ENCODE measurements at regions not wholly inside any gene's neighbourhood (a gene's known extent, or its start where the extent isn't known, plus 50 kb on each side); places are given as distances from the start of the nearest gene placed in this dataset.

DNA sequence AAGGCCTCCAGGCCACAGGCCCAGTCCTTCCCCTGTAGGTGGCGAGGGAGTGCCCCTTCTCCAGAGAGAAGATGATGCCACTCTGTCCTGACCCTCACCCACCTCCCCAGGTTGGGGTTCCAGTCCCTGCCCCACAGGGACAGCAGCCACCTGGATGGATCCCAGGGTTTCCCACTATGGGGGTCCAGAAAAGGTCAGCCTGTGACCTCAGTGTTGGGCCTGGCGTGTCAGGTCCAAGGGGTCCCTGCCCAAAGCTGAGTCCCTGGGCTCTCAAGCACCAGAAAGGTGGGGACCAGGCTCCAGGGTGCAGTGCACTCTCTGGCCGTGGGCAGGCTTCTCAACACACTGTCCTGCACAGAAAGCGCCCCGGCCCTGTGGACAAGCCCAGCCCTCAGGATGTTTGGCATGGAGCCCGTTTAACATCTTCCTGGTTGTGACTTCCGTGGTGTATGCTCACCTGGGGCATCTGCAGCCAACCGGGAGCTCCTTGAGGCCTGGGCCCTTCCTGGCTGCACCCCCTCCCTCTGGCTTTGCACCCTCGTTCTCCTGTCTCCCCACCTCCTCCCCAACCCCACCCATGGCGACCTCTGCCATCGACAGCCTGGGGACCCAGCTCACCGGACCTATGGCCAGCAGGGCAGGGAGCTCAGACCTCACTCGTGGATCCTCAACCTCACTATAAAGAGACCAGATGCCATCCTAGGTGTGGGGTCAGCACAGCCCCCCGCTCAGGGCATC is 58.3 kb upstream of the PPP2R2D start:
- H3K27ac ChIP-seq, result no peak overlapping the region
- no peak overlapping the region for H3K4me3 ChIP-seq

DNA sequence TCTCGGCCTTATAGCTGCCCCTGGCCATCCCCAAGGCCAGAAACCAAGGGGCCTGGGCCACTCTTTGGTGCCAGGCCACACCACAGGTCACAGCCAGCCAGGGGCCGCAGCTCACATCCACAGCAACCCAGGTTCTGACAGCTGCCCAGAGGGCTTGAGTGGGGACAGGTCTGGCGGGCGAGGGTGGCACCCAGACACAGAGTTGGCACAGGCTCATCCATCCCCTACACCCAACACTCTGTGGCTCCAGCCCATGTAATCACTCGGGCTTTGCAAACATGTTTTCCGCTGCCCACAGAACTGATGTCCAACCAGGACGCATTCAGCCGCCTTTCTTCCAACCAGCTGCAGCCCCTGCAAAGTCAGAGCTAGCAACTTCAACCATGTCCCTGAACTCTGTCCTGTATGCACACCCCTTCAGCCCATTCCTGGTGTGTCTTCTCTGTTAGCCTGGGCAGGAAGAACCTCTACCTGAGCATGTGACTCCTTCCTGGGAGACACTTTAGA is 57.7 kb upstream of the PPP2R2D start:
- Histone ChIP-seq H3K27ac (no peak overlapping the region), H3K4me3 (no peak overlapping the region)

DNA sequence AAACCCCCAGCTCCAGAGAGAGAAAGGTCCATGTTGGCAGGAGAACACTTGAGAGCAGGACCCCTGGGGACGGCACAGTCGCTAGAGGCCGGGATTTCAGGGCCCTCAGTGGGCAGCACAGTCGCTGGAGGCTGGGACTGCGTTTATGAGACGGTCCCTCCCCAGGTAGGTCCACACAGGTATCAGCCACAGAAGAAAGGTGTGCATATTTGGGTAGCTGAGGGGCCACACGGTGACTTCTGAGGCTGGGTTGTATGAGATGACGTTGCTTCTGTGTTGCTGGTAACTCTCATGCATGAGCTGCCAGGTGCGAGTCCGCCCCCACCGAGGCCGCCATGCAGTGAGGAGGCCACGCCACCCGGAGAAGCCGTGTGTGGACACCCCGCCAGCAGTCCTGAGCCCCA is 56.9 kb upstream of the PPP2R2D start:
- H3K27ac ChIP-seq, result no peak overlapping the region
- no peak overlapping the region for H3K4me3 ChIP-seq

DNA sequence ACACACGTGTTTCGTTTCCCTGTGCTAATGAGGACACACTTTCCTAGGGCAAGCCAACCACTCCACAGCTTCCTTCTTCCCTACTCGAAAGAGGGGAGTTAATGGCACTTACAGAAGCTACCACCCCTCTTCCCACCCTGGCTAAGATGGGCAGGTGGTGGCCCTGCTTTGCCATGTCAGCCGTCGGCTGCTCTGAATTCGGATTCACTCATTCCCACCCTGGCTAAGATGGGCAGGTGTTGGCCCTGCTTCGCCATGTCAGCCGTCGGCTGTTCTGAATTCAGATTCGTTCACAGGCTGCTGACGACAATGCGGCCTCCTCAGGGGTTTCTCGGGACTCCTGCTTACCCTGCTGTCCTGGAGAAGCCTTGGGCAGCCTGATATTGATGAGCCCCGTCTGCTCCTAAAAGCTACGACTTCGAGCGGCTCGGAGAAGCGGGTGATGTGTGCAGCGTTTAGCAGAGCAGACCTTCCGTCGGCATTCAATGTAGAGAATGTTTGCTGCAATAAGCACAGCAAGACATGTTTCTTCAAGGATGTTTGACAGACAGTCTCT is 56.2 kb upstream of the PPP2R2D start:
- no peak overlapping the region for H3K27ac ChIP-seq
- H3K4me3 ChIP-seq, result no peak overlapping the region

DNA sequence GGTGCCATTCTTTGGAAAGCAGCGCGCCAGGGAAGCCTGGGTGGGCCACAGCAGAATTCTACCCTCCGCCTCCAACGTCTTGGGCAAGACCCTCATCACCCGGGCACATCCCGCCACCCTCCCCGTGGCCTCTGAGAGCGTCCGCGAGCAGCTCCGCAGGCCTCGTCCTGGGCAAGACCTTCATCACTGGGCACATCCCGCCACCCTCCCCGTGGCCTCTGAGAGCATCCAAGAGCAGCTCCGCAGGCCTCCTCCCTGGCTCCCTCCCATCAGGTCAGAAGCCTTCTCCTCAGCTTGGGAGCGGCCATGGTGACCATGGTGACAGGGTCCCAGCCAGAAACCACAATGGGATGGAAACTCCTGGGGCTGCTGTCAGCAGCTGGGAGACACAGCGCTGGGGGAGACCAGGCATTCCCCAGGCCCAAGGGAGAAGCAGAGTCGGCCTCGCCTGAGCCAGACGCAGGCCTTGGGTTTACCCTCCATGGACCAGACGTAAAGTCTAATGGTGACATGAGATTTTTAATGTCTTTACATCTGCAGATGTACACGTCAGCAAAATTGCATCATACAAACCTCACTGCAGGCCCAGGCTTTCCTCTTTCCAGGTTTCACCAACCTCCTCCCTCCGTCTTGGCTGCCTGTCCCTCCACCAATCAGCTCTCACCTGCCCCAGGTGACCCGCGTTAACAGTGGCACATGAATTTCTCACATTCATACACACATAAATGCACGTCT is 55.1 kb upstream of the PPP2R2D start:
- Histone ChIP-seq H3K4me3 (no peak overlapping the region), H3K27ac (no peak overlapping the region)

DNA sequence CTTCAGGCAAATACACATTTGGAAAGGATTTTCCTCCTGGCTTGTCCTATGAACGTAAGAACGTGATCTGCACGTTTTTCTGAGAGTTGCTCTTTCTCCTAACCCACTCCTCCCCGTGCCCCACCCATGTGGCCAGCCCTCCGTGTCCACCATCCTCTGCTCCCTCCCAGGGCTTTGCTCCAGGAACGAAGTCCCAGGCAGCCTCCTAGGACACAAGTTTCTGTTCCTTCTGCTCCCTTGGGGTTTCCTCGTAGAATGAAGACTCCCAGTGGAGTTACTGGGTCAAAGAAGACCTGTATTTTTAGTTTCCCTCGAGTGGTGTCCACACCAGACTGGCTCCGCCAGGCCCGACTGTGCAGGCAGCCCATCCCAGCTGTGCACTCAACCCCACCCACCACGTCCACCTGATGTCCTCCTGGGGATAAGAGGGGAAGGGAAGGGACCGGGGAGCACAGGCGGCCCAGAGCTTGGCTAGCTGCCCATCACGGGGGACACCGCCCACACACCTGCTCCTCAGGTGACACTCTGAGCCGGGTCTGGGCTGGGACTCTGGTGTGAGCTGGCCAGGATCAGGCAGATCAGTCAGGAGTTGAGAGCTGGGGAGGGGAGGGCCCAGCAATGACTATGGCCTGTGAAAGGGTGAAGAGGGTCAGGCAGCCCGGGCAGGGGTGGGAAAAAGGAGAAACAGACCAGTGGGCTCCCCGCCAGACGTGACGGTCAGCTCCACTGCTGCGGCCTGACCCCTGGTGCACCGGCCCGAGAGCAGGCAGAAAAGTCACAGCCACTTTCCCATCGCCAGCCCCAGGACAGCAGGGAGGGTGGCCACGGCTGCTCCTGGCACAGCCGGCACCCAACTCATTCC is 54.3 kb upstream of the PPP2R2D start:
- Histone ChIP-seq H3K27ac (no peak overlapping the region), H3K4me3 (no peak overlapping the region)

DNA sequence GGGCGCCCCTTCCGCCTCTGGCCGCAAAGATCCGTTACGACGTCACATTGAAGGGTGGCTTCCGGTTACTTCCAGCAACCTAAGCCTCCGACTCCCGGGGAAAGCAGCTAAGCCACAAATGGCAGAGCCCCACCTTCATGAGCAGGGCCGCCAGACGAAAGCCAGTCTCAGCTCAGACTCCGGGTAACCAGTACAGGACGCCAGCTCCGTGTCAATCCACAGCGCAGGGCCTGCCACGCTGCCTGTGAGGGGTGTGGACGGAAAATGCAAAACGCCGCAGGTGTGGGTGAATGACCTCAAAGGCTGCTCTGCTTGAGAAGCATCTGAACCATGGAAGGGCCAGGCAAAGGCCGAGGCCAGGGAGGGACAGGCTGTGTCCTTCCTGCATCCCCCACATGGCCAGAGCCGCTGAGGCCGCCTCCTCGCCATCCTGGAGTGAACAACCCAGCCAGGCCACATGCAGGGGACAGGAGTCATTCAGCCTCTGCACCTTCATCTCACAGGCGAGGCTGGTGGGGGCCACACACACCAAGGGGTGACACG is 53.5 kb upstream of the PPP2R2D start:
- H3K4me3 ChIP-seq, result no peak overlapping the region
- no peak overlapping the region for H3K27ac ChIP-seq

DNA sequence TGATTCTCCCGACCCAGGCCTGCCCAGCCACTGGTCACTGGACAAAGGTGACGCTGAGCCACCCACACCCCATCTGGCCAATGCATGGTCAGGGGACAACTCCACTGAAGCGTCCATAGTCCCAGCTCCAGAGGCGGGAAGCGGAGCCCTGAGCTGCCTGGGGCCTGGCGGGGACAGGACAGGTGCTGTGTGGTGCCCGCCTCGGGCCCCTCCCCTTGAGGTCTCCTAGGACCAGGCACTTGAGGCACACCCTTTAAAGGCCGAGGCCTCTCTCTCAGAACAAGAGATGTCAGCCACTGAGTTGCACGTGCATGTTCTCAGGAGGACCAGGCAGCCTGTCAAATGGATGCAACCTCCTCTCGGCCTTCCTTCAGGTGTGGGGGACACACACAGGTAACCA is 52.5 kb upstream of the PPP2R2D start:
- Histone ChIP-seq H3K4me3 (no peak overlapping the region), H3K27ac (no peak overlapping the region)

DNA sequence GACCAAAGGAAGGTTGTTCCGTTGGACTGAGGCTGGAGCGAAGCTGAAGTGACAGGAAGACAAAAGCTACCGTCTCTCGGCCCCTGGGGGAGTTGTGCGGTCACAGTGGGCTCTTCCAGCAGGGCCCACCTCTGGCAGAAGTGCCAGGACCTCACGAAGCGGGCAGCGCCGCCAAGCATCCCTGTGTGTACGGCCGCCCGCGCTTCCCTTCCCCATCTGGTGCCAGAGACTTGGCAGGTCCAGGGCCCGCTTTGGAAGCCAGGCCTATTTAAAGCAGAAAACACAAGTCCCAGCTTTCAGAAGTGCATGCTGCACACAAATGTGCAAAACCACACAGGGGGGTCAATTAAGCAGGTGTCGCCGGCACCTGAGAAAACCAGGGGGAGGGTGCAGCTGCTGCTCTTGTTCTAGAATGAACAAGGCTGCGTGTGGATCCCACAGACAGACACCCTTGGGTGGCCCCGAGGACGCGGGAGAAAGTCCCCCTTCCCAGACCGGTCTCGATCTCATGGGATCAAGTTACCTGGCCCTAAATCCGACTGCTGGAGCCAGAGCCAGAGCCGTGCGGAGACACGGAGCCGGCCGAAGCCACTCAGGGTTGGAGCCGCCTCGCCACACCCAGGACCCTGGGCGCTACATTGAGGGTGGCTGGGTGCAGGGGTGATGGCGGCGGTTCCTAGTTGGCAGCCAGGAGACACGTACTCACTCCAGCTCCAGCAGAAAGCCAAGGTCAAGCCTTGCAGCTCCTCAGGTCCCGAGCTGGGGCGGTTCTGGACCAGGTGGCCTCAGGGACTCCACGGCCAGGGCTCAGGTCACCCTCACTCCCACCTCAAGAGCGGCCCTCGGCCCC is 51.8 kb upstream of the PPP2R2D start:
- Histone ChIP-seq H3K27ac (no peak overlapping the region), H3K4me3 (no peak overlapping the region)

DNA sequence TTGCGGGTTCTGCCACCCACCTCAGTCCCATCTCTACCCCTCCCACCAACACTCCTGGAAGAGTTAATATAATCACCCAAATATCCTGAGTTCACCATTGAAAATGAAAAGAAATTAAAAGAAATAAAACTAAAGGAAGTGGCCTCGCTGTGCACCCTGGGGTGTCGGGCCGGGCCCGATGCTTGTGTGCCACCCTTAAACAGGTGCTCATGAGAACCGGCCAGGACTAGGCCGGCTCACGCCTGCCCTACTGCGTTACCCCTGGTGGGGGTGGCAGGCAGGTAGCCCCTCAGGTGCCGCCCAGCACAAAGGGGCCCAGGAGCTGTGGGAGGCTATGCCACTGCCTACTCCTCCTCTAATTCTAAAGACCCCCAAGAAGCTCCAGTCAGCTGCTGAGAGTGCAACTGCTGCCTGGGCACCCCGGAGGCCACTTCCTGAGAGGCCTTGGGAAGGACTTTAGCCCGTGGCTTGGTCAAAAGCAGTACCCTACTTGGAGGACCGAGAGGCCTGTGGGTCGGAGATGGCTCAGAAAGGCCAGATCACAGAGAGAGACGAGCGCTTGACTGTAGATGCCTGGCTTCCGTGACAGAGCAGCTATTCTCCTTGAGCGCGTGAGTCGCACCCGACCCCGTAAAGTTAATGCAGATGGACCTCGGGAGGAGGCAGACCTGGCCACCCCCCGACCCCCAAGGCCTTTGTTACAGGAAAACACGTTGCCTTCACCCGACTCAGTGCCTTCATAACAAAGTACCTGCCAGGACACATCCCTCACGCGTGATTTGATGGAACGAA is 51.0 kb upstream of the PPP2R2D start:
- Histone ChIP-seq H3K27ac (no peak overlapping the region), H3K4me3 (no peak overlapping the region)

DNA sequence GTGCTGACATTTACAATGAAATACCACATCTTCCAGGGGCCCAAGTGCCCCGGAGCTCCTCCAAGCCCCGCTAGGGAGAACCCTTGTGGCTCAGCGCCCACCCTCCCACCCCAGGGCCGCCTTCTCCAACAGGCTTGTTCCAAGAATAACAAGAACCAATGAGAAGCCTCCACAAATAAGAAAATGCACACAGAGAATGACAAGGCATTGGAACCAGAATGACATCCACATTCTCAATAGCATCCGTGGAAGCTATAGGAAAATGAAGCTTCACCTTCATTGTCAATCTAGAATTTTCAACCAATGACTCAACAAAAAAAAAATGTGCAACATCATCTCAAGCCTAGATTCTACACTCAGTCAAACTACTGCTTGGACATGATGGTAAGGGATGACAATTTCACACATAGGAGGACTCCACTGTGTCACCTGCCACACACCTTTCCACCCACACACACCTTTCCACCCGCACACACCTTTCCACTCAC is 50.4 kb upstream of the PPP2R2D start:
- no peak overlapping the region for H3K27ac ChIP-seq
- H3K4me3 ChIP-seq, result no peak overlapping the region
